Esophagus muscularis mucosa (tissue), 3 donors: ENCODE measurements at regions not wholly inside any gene's neighbourhood (a gene's known extent, or its start where the extent isn't known, plus 50 kb on each side); places are given as distances from the start of the nearest gene placed in this dataset.

Experiments used
- POLR2A ChIP-seq: fragments of 450-650 bp; IDR thresholded peaks from one replicate; pipeline ENCODE4 v1.6.1; 2017; ENCODE audit warnings: antibody characterized with exemption, moderate library complexity, mild to moderate bottlenecking, low read depth
- TF ChIP-seq, protein P1 (sequence below), 3 experiments: fragments of 200-600 bp in 2 of 3; fragments of 450-650 bp in 1 of 3; sonication (generic) in 2 of 3; IDR thresholded peaks; one replicate each; pipeline ENCODE4 v1.5.1; 2017 to 2019; ENCODE audit warnings: antibody characterized with exemption in 3 of 3, mild to moderate bottlenecking in 2 of 3, moderate library complexity in 1 of 3

- no peak for TF ChIP-seq POLR2A
- TF ChIP-seq, protein P1, sequence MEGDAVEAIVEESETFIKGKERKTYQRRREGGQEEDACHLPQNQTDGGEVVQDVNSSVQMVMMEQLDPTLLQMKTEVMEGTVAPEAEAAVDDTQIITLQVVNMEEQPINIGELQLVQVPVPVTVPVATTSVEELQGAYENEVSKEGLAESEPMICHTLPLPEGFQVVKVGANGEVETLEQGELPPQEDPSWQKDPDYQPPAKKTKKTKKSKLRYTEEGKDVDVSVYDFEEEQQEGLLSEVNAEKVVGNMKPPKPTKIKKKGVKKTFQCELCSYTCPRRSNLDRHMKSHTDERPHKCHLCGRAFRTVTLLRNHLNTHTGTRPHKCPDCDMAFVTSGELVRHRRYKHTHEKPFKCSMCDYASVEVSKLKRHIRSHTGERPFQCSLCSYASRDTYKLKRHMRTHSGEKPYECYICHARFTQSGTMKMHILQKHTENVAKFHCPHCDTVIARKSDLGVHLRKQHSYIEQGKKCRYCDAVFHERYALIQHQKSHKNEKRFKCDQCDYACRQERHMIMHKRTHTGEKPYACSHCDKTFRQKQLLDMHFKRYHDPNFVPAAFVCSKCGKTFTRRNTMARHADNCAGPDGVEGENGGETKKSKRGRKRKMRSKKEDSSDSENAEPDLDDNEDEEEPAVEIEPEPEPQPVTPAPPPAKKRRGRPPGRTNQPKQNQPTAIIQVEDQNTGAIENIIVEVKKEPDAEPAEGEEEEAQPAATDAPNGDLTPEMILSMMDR (IDR thresholded peaks at IDR 0.05) = no peak
These were observed 182.4 kb upstream of the MVB12B start for GRCh38 chr9:126144196-126144595.
